HL-60/S4 treated with phorbol 12-myristate 13-acetate at 8.2 ng/mL for 4 days and 3 days (cell line): ENCODE measurements at regions not wholly inside any gene's neighbourhood (a gene's known extent, or its start where the extent isn't known, plus 50 kb on each side); places are given as distances from the start of the nearest gene placed in this dataset.

Experiments used
- in situ Hi-C: fragments of 300-500 bp; cut with MboI; formaldehyde crosslinking; loops from 2 replicates; pipeline ENCODE4 v1.15.0; 2022; ENCODE audit warnings: low sequenced_read_pairs

GRCh38 chr1:221286399-221286798, 407.2 kb downstream of the HLX start:
- in situ Hi-C loops, result no loop called here

GRCh38 chr1:221289103-221289502, 409.9 kb downstream of the HLX start:
- in situ Hi-C loops, result no loop called here

GRCh38 chr1:221290669-221291068, 411.4 kb downstream of the HLX start:
- in situ Hi-C loops, result no loop called here

GRCh38 chr1:221291113-221291512, 411.9 kb downstream of the HLX start:
- in situ Hi-C loops, result no loop called here

GRCh38 chr1:221292652-221293051, 413.4 kb downstream of the HLX start:
- in situ Hi-C loops, result no loop called here

- in situ Hi-C loops, result no loop called here
These were observed 415.0 kb downstream of the HLX start for GRCh38 chr1:221294242-221294641.

- in situ Hi-C loops, result no loop called here
These were observed 423.1 kb downstream of the HLX start for GRCh38 chr1:221302357-221302756.

GRCh38 chr1:221302810-221303209, 423.6 kb downstream of the HLX start:
- in situ Hi-C loops, result no loop called here

- in situ Hi-C loops, result no loop called here
These were observed 424.4 kb downstream of the HLX start for GRCh38 chr1:221303623-221304022.

- in situ Hi-C loops, result no loop called here
These were observed 427.0 kb downstream of the HLX start for GRCh38 chr1:221306239-221306638.

- in situ Hi-C loops, result no loop called here
These were observed 429.6 kb downstream of the HLX start for GRCh38 chr1:221308534-221309511.

- in situ Hi-C loops, result no loop called here
These were observed 430.5 kb downstream of the HLX start for GRCh38 chr1:221309723-221310122.

GRCh38 chr1:221310180-221310579, 430.9 kb downstream of the HLX start:
- in situ Hi-C loops, result no loop called here

GRCh38 chr1:221315330-221315729, 426.6 kb downstream of the DUSP10 start:
- in situ Hi-C loops, result no loop called here

- in situ Hi-C loops, result no loop called here
These were observed 425.3 kb downstream of the DUSP10 start for GRCh38 chr1:221316491-221317056.

- in situ Hi-C loops, result no loop called here
These were observed 424.4 kb downstream of the DUSP10 start for GRCh38 chr1:221317537-221317936.

- in situ Hi-C loops, result no loop called here
These were observed 413.9 kb downstream of the DUSP10 start for GRCh38 chr1:221327954-221328353.

- in situ Hi-C loops, result no loop called here
These were observed 413.5 kb downstream of the DUSP10 start for GRCh38 chr1:221328371-221328770.

GRCh38 chr1:221331273-221332183, 410.4 kb downstream of the DUSP10 start:
- in situ Hi-C loops, result no loop called here

- in situ Hi-C loops, result no loop called here
These were observed 407.8 kb downstream of the DUSP10 start for GRCh38 chr1:221334062-221334461.
